SK-N-SH (cell line): ENCODE measurements at regions not wholly inside any gene's neighbourhood (a gene's known extent, or its start where the extent isn't known, plus 50 kb on each side); places are given as distances from the start of the nearest gene placed in this dataset.

ENCODE experiments used
- CTCF ChIA-PET: fragments of 300-600, 350-600 bp; formaldehyde crosslinking; extraction: SDS; loops from one replicate; lab custom pipeline; 2021; lab: Yijun Ruan, JAX
- POLR2A ChIA-PET: fragments of 350-600 bp; sonication (Branson Sonifier 250); formaldehyde crosslinking; extraction: SDS; loops from one replicate; lab custom pipeline; 2020; ENCODE audit warnings: antibody characterized with exemption, inconsistent platforms; lab: Yijun Ruan, JAX
- DNase-seq: peaks from one replicate; pipeline ENCODE4 v3.0.0; 2012
- H2AFZ ChIP-seq: fragments of 200-600 bp; sonication (generic); 2 replicates; pipeline ENCODE4 v1.8.1; 2016; ENCODE audit warnings: antibody characterized with exemption, mild to moderate bottlenecking, low read depth
- H3F3A ChIP-seq: fragments of 200-600 bp; sonication (generic); replicated peaks from 2 replicates; pipeline ENCODE3; 2016; ENCODE audit warnings: antibody characterized with exemption, mild to moderate bottlenecking; ENCODE audit not compliant: insufficient read depth
- H3K27ac ChIP-seq, 2 experiments: fragments of 200-500 bp in 1 of 2; fragments of 200-600 bp in 1 of 2; sonication (Bioruptor generic) in 1 of 2; sonication (generic), shearing (Covaris generic) in 1 of 2; 2 replicates each; pipeline versions ENCODE4 v1.5.1 to v1.6.1; 2014 to 2016; ENCODE audit warnings: low read depth in 2 of 2, inconsistent platforms in 1 of 2, low read length in 1 of 2, mild to moderate bottlenecking in 1 of 2, mixed read lengths in 1 of 2
- H3K27me3 ChIP-seq: fragments of 200-600 bp; sonication (generic), shearing (Covaris generic); 2 replicates; pipeline ENCODE4 v1.6.1; 2016; ENCODE audit warnings: mixed run types; ENCODE audit not compliant: insufficient read depth
- H3K36me3 ChIP-seq, 2 experiments: fragments of 200-500 bp in 1 of 2; fragments of 200-600 bp in 1 of 2; sonication (Bioruptor generic) in 1 of 2; sonication (generic) in 1 of 2; replicated peaks in 1 of 2; 2 replicates each; pipeline versions ENCODE3 to v1.5.1; 2014 to 2016; ENCODE audit warnings: low read length in 1 of 2, mild to moderate bottlenecking in 1 of 2; ENCODE audit not compliant: insufficient read depth in 2 of 2, control insufficient read depth in 1 of 2
- H3K4me1 ChIP-seq, 2 experiments: fragments of 200-500 bp in 1 of 2; fragments of 200-600 bp in 1 of 2; sonication (Bioruptor generic) in 1 of 2; sonication (generic), shearing (Covaris generic) in 1 of 2; 2 replicates each; pipeline versions ENCODE4 v1.5.1 to v1.6.1; 2014 to 2016; ENCODE audit warnings: low read depth in 1 of 2, low read length in 1 of 2, mixed run types in 1 of 2; ENCODE audit not compliant: insufficient read depth in 2 of 2, control insufficient read depth in 1 of 2
- H3K4me2 ChIP-seq: fragments of 200-600 bp; sonication (generic), shearing (Covaris generic); 2 replicates; pipeline ENCODE4 v1.6.1; 2017; ENCODE audit warnings: mixed run types
- H3K4me3 ChIP-seq, 2 experiments: fragments of 200-500 bp in 1 of 2; fragments of 200-600 bp in 1 of 2; sonication (Bioruptor generic) in 1 of 2; sonication (generic), shearing (Covaris generic) in 1 of 2; 2 replicates each; pipeline versions ENCODE4 v1.5.1 to v1.8.1; 2014 to 2016; ENCODE audit warnings: low read depth in 2 of 2, inconsistent platforms in 1 of 2, low read length in 1 of 2, mild to moderate bottlenecking in 1 of 2, mixed read lengths in 1 of 2, moderate library complexity in 1 of 2
- H3K79me2 ChIP-seq: fragments of 200-600 bp; sonication (generic); 2 replicates; pipeline ENCODE4 v1.8.1; 2017; ENCODE audit warnings: mild to moderate bottlenecking; ENCODE audit not compliant: insufficient read depth
- H3K9ac ChIP-seq: fragments of 200-600 bp; sonication (generic); 2 replicates; pipeline ENCODE4 v1.6.1; 2017; ENCODE audit warnings: mixed run types
- H3K9me2 ChIP-seq: fragments of 200-600 bp; sonication (generic); 2 replicates; pipeline ENCODE4 v1.6.1; 2017; ENCODE audit warnings: mixed run types
- H3K9me3 ChIP-seq: fragments of 200-600 bp; sonication (generic); 2 replicates; pipeline ENCODE4 v1.6.1; 2017; ENCODE audit warnings: mixed run types, mild to moderate bottlenecking, moderate library complexity
- H4K20me1 ChIP-seq: fragments of 200-600 bp; sonication (generic); 2 replicates; pipeline ENCODE4 v1.6.1; 2017; ENCODE audit warnings: mild to moderate bottlenecking, mixed run types; ENCODE audit not compliant: insufficient read depth
- CHD2 ChIP-seq: fragments of 150-350 bp; IDR thresholded peaks from 2 replicates; pipeline ENCODE4 v1.6.1; 2018; ENCODE audit warnings: low read length; ENCODE audit not compliant: partially characterized antibody
- ELF1 ChIP-seq: IDR thresholded peaks from 2 replicates; pipeline ENCODE4 v1.4.0; 2012
- EZH2phosphoT487 ChIP-seq: fragments of 200-600 bp; sonication (generic); IDR thresholded peaks from 2 replicates; pipeline ENCODE4 v1.6.1; 2017; ENCODE audit warnings: low read depth, mixed run types, mild to moderate bottlenecking, antibody characterized with exemption, moderate library complexity, borderline replicate concordance
- FOSL2 ChIP-seq: IDR thresholded peaks from 2 replicates; pipeline ENCODE4 v1.4.0; 2012; ENCODE audit warnings: low read depth, mild to moderate bottlenecking, moderate library complexity, borderline replicate concordance
- FOXM1 ChIP-seq: IDR thresholded peaks from 2 replicates; pipeline ENCODE4 v1.4.0; 2012; ENCODE audit warnings: low read depth, mild to moderate bottlenecking
- GABPA ChIP-seq: IDR thresholded peaks from 2 replicates; pipeline ENCODE4 v1.4.0; 2012; ENCODE audit warnings: low read depth, mild to moderate bottlenecking
- GATA2 ChIP-seq: sonication (generic); formaldehyde crosslinking; IDR thresholded peaks from 2 replicates; pipeline ENCODE4 v1.5.0; 2020; ENCODE audit warnings: mild to moderate bottlenecking, missing genetic modification reagents
- JUND ChIP-seq: IDR thresholded peaks from 2 replicates; pipeline ENCODE4 v1.4.0; 2012
- MEF2A ChIP-seq: IDR thresholded peaks from 2 replicates; pipeline ENCODE4 v1.4.0; 2012; ENCODE audit warnings: low read depth, borderline replicate concordance
- MXI1 ChIP-seq: IDR thresholded peaks from 2 replicates; pipeline ENCODE4 v1.6.1; 2012; ENCODE audit warnings: mild to moderate bottlenecking, low read depth, low read length, improper control_type of control experiment
- NRF1 ChIP-seq: IDR thresholded peaks from 2 replicates; pipeline ENCODE4 v1.6.1; 2012; ENCODE audit warnings: low read depth, mild to moderate bottlenecking, low read length
- RCOR1 ChIP-seq: fragments of 150-350 bp; IDR thresholded peaks from 2 replicates; pipeline ENCODE4 v1.6.1; 2017; ENCODE audit warnings: antibody characterized with exemption, low read length
- RXRA ChIP-seq: IDR thresholded peaks from 2 replicates; pipeline ENCODE4 v1.4.0; 2012; ENCODE audit warnings: low read depth, mild to moderate bottlenecking, borderline replicate concordance
- SIN3A ChIP-seq: IDR thresholded peaks from 2 replicates; pipeline ENCODE4 v1.6.1; 2012; ENCODE audit warnings: low read depth, mild to moderate bottlenecking, low read length, moderate library complexity, borderline replicate concordance
- TAF1 ChIP-seq: IDR thresholded peaks from 2 replicates; pipeline ENCODE4 v1.6.1; 2012; ENCODE audit warnings: low read depth, mild to moderate bottlenecking, low read length, moderate library complexity, borderline replicate concordance
- TCF12 ChIP-seq: IDR thresholded peaks from 2 replicates; pipeline ENCODE4 v1.4.0; 2012
- TEAD4 ChIP-seq: IDR thresholded peaks from 2 replicates; pipeline ENCODE4 v1.4.0; 2012; ENCODE audit warnings: mild to moderate bottlenecking, borderline replicate concordance; ENCODE audit not compliant: insufficient read depth
- USF1 ChIP-seq: IDR thresholded peaks from 2 replicates; pipeline ENCODE4 v1.4.0; 2012; ENCODE audit warnings: low read depth, borderline replicate concordance
- USF2 ChIP-seq: fragments of 150-350 bp; IDR thresholded peaks from 2 replicates; pipeline ENCODE4 v1.6.1; 2017; ENCODE audit warnings: antibody characterized with exemption, low read length, low read depth, borderline replicate concordance
- WGBS: methylation state at CpG from one replicate; pipeline ENCODE4 v1.1.6; 2017; ENCODE audit warnings: low lambda C conversion rate; 5-methylcytosine and 5-hydroxymethylcytosine counted together
- TF ChIP-seq, protein P1 (sequence below): fragments of 200-600 bp; sonication (generic); IDR thresholded peaks from 2 replicates; pipeline ENCODE4 v1.6.1; 2017; ENCODE audit warnings: antibody characterized with exemption, mild to moderate bottlenecking, moderate library complexity

DNA sequence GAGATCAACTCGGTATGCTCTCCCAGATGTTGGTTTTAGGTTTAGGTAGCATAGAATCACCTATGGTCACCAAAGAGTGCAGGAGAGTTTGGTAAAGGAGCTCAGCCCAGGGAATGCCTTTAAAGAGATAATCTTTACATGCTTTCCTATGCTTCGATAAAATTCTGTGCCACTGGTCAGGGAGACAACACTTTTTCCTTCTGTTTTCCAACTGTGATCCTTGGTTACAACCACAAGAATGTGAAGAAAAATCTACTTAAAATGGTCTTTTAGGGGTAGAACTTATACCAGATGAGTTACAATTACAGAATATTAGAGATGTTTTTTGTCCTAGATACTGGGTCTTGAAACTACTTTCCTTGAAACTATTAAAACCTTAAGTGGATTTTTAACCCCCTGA, 895.6 kb downstream of the TTLL7 start:
- H3K4me1 ChIP-seq: no peaks in the 10 kb centered on the region
- no peaks in the 10 kb centered on the region for H3K9me2 ChIP-seq
- DNase-seq: no peak
- no peak overlapping the region for H2AFZ ChIP-seq
- no peaks in the 10 kb centered on the region for H3K79me2 ChIP-seq
- no peaks in the 10 kb centered on the region for H3K36me3 ChIP-seq
- H3K9ac ChIP-seq: no peak overlapping the region
- TF ChIP-seq MXI1: no peak
- TF ChIP-seq EZH2phosphoT487: no peak
- TF ChIP-seq SIN3A: no peak
- no peak for TF ChIP-seq MEF2A
- no peak for TF ChIP-seq TEAD4
- no peak for TF ChIP-seq USF2
- TF ChIP-seq FOXM1: no peak
- no peak for TF ChIP-seq TAF1
- TF ChIP-seq CHD2: no peak
- no peak for TF ChIP-seq GABPA
- no peak for TF ChIP-seq RCOR1
- no peak for TF ChIP-seq TCF12
- TF ChIP-seq ELF1: no peak
- TF ChIP-seq, protein P1, sequence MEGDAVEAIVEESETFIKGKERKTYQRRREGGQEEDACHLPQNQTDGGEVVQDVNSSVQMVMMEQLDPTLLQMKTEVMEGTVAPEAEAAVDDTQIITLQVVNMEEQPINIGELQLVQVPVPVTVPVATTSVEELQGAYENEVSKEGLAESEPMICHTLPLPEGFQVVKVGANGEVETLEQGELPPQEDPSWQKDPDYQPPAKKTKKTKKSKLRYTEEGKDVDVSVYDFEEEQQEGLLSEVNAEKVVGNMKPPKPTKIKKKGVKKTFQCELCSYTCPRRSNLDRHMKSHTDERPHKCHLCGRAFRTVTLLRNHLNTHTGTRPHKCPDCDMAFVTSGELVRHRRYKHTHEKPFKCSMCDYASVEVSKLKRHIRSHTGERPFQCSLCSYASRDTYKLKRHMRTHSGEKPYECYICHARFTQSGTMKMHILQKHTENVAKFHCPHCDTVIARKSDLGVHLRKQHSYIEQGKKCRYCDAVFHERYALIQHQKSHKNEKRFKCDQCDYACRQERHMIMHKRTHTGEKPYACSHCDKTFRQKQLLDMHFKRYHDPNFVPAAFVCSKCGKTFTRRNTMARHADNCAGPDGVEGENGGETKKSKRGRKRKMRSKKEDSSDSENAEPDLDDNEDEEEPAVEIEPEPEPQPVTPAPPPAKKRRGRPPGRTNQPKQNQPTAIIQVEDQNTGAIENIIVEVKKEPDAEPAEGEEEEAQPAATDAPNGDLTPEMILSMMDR: no peak
- no peak for TF ChIP-seq NRF1
- TF ChIP-seq RXRA: no peak
- no peak for TF ChIP-seq USF1
- TF ChIP-seq JUND: no peak
- no peak for TF ChIP-seq GATA2 (CRISPR knock-in tag)
- no peak for TF ChIP-seq FOSL2
- no peak overlapping the region for H3K4me2 ChIP-seq
- H4K20me1 ChIP-seq: no peaks in the 10 kb centered on the region
- CTCF ChIA-PET: no interaction called here
- no peak overlapping the region for H3K4me3 ChIP-seq
- WGBS: 54% methylated on average over 2 of the region's 2 CpGs
- H3F3A ChIP-seq: no peaks in the 10 kb centered on the region
- H3K9me3 ChIP-seq: no peaks in the 10 kb centered on the region
- H3K27me3 ChIP-seq: no peaks in the 10 kb centered on the region
- H3K27ac ChIP-seq: no peak overlapping the region
- POLR2A ChIA-PET: no interaction called here
